ENCODE measurements at regions not wholly inside any gene's neighbourhood (a gene's known extent, or its start where the extent isn't known, plus 50 kb on each side); places are given as distances from the start of the nearest gene placed in this dataset.

GRCh38 chr2:18398833-18399232 is 161.6 kb downstream of the RDH14 start:
- no peak for TF ChIP-seq CTCF (IDR thresholded peaks at IDR 0.05)
- H3K27ac ChIP-seq = no peak overlapping the region
- no peaks in the 10 kb centered on the region for H3K27me3 ChIP-seq
- intact Hi-C loops (cut with DNase I; ENCODE audit: low total_unique reads) = no loop called here
- H3K4me3 ChIP-seq = no peak overlapping the region
- H3K36me3 ChIP-seq = no peaks in the 10 kb centered on the region
- H3K4me1 ChIP-seq = no peaks in the 10 kb centered on the region
- DNase-seq = peak in 1 of 2 donors; percentile 54
- no peaks in the 10 kb centered on the region for H3K9me3 ChIP-seq

- Histone ChIP-seq H3K9me3 (no peaks in the 10 kb centered on the region), H3K27me3 (no peaks in the 10 kb centered on the region), H3K27ac (no peak overlapping the region), H3K4me1 (no peaks in the 10 kb centered on the region), H3K4me3 (no peak overlapping the region), H3K36me3 (no peaks in the 10 kb centered on the region)
- TF ChIP-seq CTCF (IDR thresholded peaks at IDR 0.05) = no peak
- DNase-seq = no peak
- intact Hi-C loops (cut with DNase I; ENCODE audit: low total_unique reads) = no loop called here
Observed at GRCh38 chr2:18396329-18397010, 164.0 kb downstream of the RDH14 start.

GRCh38 chr2:18395555-18395954 is 164.9 kb downstream of the RDH14 start:
- no peaks in the 10 kb centered on the region for H3K27me3 ChIP-seq
- no peak overlapping the region for H3K4me3 ChIP-seq
- no peaks in the 10 kb centered on the region for H3K9me3 ChIP-seq
- no peak overlapping the region for H3K27ac ChIP-seq
- intact Hi-C loops (cut with DNase I; ENCODE audit: low total_unique reads) = no loop called here
- DNase-seq = no peak
- no peaks in the 10 kb centered on the region for H3K4me1 ChIP-seq
- TF ChIP-seq CTCF (IDR thresholded peaks at IDR 0.05) = no peak
- no peaks in the 10 kb centered on the region for H3K36me3 ChIP-seq

- intact Hi-C loops (cut with DNase I; ENCODE audit: low total_unique reads) = no loop called here
- DNase-seq = peak; percentile 87 to 88
- no peaks in the 10 kb centered on the region for H3K27me3 ChIP-seq
- no peaks in the 10 kb centered on the region for H3K9me3 ChIP-seq
- H3K27ac ChIP-seq = no peak overlapping the region
- TF ChIP-seq CTCF (IDR thresholded peaks at IDR 0.05) = peak; percentile 87 to 94
- no peak overlapping the region for H3K4me3 ChIP-seq
- no peaks in the 10 kb centered on the region for H3K4me1 ChIP-seq
- H3K36me3 ChIP-seq = no peaks in the 10 kb centered on the region
Observed at GRCh38 chr2:18387441-18388206, 172.8 kb downstream of the RDH14 start.

GRCh38 chr2:18384242-18384641 is 176.2 kb downstream of the RDH14 start:
- TF ChIP-seq CTCF (IDR thresholded peaks at IDR 0.05) = no peak
- no peak overlapping the region for H3K27ac ChIP-seq
- DNase-seq = no peak
- no peaks in the 10 kb centered on the region for H3K27me3 ChIP-seq
- no peaks in the 10 kb centered on the region for H3K9me3 ChIP-seq
- no peaks in the 10 kb centered on the region for H3K4me1 ChIP-seq
- intact Hi-C loops (cut with DNase I; ENCODE audit: low total_unique reads) = no loop called here
- H3K4me3 ChIP-seq = no peak overlapping the region
- no peaks in the 10 kb centered on the region for H3K36me3 ChIP-seq
